ENCODE measurements at regions not wholly inside any gene's neighbourhood (a gene's known extent, or its start where the extent isn't known, plus 50 kb on each side); places are given as distances from the start of the nearest gene placed in this dataset.

DNA sequence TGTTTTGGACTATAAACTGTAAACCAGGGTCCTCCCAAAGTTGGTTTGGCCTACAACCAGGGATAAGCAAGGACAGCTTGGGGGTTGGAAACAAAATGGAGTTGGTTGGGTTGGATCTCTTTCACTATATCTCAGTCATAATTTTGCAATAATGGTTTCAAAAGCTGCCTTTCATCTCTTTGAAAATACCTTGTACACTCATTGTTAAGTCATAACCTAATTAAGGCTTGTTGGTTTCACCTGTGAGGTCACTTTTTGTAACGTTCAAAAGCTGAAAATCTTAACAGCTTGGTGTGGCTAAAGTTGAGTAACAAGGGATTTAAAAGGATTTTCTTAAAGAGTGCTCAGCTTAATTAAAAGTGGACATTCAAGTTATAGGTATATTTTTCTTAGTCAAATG is 476.1 kb downstream of the IPMK start:
- no peak for DNase-seq (ENCODE audit: low spot score)
- no peak for FAIRE-seq

DNA sequence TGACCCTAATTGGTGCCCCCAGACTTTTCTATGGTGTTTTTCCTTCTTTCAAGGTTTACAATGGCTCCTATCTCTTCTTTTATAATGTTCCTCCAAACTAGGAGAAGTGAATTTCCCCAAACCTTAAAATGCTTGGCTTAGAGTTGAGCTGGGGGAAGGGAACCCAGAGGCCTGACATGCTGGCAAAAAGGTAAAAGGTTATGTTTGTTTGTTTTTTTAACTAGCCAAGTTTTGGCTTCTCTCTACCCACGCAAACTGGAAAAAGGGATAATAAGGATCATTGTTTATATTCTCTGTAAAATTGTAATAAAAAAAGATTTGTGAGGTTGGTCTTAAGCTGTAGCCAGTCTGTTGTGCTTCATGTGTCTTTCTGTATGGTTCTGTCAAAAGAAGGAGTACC is 477.0 kb downstream of the IPMK start:
- FAIRE-seq (no peak), DNase-seq (ENCODE audit: low spot score) (no peak)

DNA sequence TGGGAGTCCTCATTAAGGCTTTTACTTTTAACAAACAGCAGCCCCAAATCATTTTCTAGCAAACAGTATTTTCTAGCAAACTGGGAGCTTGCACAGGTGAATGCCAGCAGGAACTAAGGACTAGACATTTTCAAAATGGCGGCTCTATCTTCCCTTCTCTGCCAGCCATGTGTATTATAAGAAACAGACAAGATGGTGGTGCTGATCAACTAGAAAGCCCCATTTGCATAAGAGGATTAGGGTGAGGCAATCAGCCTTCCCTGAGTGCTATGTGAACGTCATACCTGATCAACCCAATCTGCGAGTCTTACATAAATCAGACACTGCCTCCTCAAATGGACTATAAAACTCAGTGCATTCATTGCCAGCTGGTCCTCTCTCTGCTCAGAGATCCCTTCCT is 479.6 kb downstream of the IPMK start:
- no peak for DNase-seq (ENCODE audit: low spot score)
- FAIRE-seq: no peak

GRCh38 chr10:57786850-57787750 is 480.6 kb downstream of the IPMK start:
- FAIRE-seq: no peak
- no peak for DNase-seq (ENCODE audit: low spot score)

DNA sequence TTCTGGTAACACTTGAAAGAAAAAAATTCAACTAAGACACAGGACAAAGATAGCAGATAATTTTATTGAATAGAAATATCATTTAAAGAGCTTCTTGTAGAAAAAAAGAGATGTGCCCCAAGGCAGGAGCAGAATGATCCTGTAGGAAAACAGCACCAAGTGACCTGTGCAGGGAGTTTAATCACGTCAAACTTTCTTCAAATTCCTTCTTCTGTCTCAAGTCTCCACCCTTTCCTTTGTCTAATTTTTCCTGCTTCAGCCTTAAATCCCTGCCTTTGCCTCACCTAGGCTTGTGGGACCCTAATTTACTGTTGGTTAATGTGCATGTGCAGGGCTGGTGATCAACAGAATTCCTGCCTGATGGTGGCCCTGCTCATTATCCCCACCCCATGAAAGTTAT is 481.4 kb downstream of the IPMK start:
- FAIRE-seq: no peak
- DNase-seq (ENCODE audit: low spot score): no peak

GRCh38 chr10:57785546-57785945 is 482.1 kb downstream of the IPMK start:
- DNase-seq (ENCODE audit: low spot score) (no peak), FAIRE-seq (no peak)

GRCh38 chr10:57785068-57785467 is 482.6 kb downstream of the IPMK start:
- DNase-seq (ENCODE audit: low spot score) (no peak), FAIRE-seq (no peak)

DNA sequence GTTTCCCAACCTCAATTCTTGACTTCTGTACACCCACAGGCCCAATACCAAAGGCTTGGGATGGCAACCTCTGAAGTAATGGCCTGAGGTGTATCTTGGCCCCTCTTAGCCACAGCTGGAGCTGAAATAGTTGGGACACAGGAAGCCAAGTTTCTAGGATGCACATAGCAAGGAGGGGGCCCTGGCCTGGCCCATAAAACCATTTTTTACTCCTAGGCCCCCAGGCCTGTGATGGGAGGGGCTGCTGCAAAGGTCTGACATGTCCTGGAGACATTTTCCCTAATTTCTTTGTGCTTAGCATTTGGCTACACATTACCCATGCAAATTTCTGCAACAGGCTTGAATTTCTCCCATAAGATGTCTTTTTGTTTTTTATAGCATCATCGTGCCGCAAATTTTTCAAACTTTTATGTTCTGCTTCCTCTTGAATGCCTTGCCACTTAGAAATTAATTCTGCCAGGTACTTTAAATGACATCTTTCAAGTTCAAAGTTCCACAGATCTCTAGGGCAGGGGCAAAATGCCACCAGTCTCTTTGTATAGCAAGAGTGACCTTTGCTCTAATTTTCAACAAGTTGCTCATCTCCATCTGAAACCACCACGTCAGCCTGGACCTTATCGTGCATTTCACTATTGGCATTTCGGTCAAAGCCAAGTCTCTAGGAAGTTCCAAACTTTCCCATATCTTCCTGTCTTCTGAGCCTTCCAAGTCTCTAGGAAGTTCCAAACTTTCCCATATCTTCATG is 490.8 kb downstream of the IPMK start:
- DNase-seq (ENCODE audit: low spot score) (no peak), FAIRE-seq (no peak)

DNA sequence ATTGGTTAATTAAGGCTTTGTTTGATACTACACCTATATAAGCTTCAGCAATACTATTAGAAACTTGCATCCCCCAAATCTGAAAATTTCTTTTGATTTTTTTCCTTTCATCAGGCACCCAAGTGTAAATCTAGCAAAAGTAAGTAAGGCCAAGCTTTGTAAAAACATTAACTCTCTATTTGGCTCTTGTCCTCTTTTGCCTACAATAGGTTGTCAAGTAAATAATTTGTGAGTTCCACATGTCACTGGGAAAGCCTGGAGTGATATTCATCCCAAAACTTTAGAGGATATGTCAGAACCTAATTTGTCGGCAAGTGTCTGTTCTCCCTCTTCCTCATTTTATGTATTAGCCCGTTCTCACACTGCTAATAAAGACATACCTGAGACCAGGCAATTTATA is 492.4 kb downstream of the IPMK start:
- FAIRE-seq (no peak), DNase-seq (ENCODE audit: low spot score) (no peak)

DNA sequence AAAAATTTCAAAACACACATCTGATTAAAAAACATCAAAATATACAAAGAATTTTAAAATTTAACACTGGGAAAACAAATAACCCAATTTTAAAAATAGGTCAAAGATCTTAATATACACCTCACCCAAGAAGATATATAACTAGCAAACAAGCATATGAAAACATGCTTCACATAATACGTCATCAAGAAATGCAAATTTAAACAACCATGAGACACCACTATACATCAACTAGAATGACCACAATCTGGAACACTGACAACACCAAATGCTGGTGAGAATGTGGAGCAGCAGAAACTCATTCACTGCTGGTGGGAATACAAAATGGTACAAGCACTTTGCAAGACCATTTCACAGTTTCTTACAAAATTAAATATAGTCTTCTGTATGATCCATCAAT is 498.4 kb downstream of the IPMK start:
- FAIRE-seq (no peak), DNase-seq (ENCODE audit: low spot score) (no peak)

GRCh38 chr10:57759777-57760176 is 507.9 kb downstream of the IPMK start:
- FAIRE-seq: no peak
- DNase-seq (ENCODE audit: low spot score): no peak

GRCh38 chr10:57754803-57755202 is 512.9 kb downstream of the IPMK start:
- FAIRE-seq: no peak

DNA sequence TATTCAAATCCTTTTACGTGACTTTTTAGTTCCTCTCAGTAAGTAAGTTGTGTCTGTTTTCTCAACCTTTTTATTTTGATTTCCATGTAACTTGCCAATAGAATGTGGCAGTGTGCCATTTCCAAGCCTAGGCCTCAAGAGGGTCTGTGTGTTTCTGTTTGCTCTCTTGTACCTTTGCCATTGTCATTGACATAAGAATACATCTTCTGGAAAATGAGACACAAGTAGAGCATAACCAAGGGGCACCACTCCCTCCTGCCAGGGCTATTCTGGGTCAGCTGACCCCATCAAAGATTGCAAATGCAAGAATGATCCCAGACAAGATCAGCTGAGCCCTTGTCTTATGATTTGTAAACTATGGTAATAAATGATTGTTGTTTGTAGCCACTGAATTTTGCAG is 524.0 kb downstream of the IPMK start:
- no peak for FAIRE-seq
- DNase-seq (ENCODE audit: low spot score): no peak

More at GRCh38 chr10:57754803-57755202, 512.9 kb downstream of the IPMK start:
- DNase-seq (ENCODE audit: low spot score): no peak

GRCh38 chr10:57741751-57742150 is 525.9 kb downstream of the IPMK start:
- FAIRE-seq (no peak), DNase-seq (ENCODE audit: low spot score) (no peak)

DNA sequence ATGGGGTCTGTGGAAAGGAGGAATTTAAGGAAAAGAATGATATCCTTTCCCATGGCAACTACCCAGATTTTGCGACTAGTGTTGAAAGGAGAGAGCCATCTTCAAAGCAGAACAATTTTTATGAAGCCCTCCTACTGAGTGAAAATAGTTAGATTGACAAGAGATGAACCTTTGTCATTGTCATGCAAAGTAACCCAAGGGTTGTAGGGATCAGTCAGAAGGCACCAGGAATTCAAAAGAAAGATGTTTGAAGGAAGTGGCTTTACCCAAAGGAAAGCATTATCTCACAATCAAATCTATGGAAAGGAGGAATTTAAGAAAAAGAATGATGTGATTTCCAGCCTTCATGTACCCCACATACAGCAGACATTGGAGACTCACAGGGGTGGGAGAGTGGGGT is 544.4 kb downstream of the IPMK start:
- DNase-seq (ENCODE audit: low spot score): no peak
- FAIRE-seq: no peak

DNA sequence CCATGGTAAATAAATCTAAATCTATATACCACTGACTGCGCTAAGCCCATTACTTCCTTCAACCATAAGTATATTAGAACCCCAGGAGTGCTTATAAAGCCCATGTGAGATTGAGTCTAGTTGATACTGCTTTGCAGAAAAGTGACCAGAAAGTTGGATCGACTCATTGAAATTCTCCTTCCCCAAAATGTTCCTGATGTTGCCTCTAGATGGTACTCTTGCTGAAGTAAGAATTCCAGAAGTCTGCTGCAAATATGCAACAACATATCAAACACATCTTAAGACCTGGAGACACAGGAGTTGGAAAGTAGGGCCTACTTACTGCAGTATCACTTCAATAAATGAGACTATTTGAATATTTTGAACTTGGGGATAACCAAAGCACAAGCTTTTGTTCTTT is 550.8 kb downstream of the IPMK start:
- no peak for DNase-seq (ENCODE audit: low spot score)
- no peak for FAIRE-seq

DNA sequence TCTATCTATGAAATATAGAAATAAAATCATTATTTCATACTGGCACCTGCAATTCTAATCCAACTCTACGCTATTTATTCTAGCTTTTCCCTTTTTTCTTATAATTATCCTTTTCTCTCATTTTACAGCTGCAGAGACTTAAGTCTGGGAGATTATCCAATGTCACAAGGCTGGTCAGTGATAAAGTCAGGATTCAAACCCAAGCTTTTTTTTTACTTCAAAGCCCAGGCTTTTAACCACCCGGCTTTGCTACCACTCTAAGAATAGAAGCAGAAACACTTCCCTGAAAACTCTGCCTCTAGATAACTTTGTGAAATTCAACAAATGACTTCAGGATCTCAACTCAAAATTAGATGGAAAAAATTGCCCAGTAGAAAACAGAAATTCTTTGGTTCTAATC is 552.5 kb downstream of the IPMK start:
- DNase-seq (ENCODE audit: low spot score): no peak
- no peak for FAIRE-seq

DNA sequence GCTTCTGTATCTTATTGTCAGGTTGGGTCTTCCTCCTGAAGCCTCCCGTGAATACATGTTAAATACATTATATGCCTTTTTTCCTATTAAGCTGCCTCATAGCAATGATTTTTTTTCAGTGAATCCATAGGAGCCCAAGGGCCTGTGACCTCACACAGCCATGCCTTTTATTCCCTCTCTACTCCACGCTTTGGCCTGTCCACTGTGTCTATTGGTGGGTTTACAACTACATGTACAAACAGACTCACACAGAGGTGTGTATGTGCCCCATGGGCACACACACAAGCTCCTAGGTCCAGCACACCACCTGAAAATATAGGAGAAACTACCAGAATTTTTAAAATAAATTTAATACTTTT is 560.4 kb downstream of the IPMK start:
- FAIRE-seq: no peak
- no peak for DNase-seq (ENCODE audit: low spot score)

GRCh38 chr10:57706576-57707299 is 561.0 kb downstream of the IPMK start:
- FAIRE-seq: no peak

DNA sequence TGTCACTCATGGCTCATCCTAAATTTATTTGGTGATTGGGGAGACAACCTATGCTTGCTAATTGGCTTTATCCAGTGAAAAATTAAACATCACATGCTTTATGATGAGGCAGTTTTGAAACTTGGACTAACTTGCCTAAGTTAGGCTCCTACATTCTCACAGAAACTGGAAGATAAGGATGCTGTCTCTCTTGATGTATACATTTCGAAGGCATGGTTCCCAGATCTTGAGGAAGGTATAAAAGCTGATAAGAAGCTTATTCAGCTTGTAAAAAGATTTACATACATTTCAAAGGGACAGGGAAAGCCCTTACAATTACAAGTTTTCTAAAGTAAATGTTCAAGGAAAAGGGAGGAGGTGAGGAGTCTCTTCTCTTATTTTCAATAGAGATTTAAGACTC is 561.7 kb downstream of the IPMK start:
- DNase-seq (ENCODE audit: low spot score) (no peak), FAIRE-seq (no peak)

More at GRCh38 chr10:57706576-57707299, 561.0 kb downstream of the IPMK start:
- no peak for DNase-seq (ENCODE audit: low spot score)

- DNase-seq (ENCODE audit: low spot score): peak; percentile 47
- FAIRE-seq: peak; percentile 48
Measured at GRCh38 chr10:57699944-57700343, 567.8 kb downstream of the IPMK start.

GRCh38 chr10:57696641-57697040 is 571.1 kb downstream of the IPMK start:
- DNase-seq (ENCODE audit: low spot score): peak; percentile 96
- peak; percentile 99 for FAIRE-seq
